ENCODE measurements at regions not wholly inside any gene's neighbourhood (a gene's known extent, or its start where the extent isn't known, plus 50 kb on each side); places are given as distances from the start of the nearest gene placed in this dataset. TPM values are rescaled to one million over a fixed set of nuclear protein-coding genes. Genes with fewer than 3 reads are reported as not detected.

MicroRNA genes in the stretch of these regions (microRNA counts, 767-probe panel; counts per million panel counts)
- microRNA hsa-miR-557: 55.3 counts per million

Small RNA genes in the stretch of these regions (microRNA-seq; reads per million reads assigned to microRNA genes)
- not detected for gene MIR557

Small RNA genes in the stretch of these regions (small RNA-seq; reads per million reads assigned to genes)
- not detected for gene MIR557

Measured in GM12878 (cell line).